Caco-2 (cell line): ENCODE measurements at regions not wholly inside any gene's neighbourhood (a gene's known extent, or its start where the extent isn't known, plus 50 kb on each side); places are given as distances from the start of the nearest gene placed in this dataset.

Experiments used
- BruUV-seq: library from RNA; stranded (reverse); fragments of 400-500 nt; replicated peaks from 2 replicates; lab custom pipeline; 2021; lab: Mats Ljungman, UMichigan
- CTCF ChIA-PET: fragments of 300-600 bp; sonication (Branson Sonifier 250); formaldehyde crosslinking; loops from one replicate; lab custom pipeline; 2022; ENCODE audit warnings: antibody characterized with exemption; lab: Charles Lee
- POLR2A ChIA-PET: fragments of 300-600 bp; sonication (Branson Sonifier 250); formaldehyde crosslinking; loops from one replicate; lab custom pipeline; 2022; ENCODE audit warnings: antibody characterized with exemption; lab: Charles Lee
- DNase-seq, 2 experiments: peaks; one replicate each; pipeline versions ENCODE4 v3.0.0 to v3.0.0-alpha.2; 2020 to 2022
- H3K27me3 ChIP-seq: replicated peaks from 2 replicates; pipeline ENCODE4 v1.6.0; 2011; ENCODE audit warnings: low read length; ENCODE audit not compliant: control insufficient read depth, insufficient read depth
- H3K36me3 ChIP-seq: 2 replicates; pipeline ENCODE4 v1.5.1; 2011; ENCODE audit warnings: low read length; ENCODE audit not compliant: control insufficient read depth, insufficient read depth
- H3K4me1 ChIP-seq: fragments of 250-450 bp; sonication (Bioruptor Pico); 2 replicates; pipeline ENCODE4 v1.5.1; 2020; ENCODE audit warnings: mild to moderate bottlenecking
- H3K4me3 ChIP-seq: 2 replicates; pipeline ENCODE4 v1.5.1; 2011; ENCODE audit warnings: low read depth, mild to moderate bottlenecking, control low read depth, low read length
- H3K9me3 ChIP-seq: fragments of 250-450 bp; sonication (Bioruptor Pico); 2 replicates; pipeline ENCODE4 v1.5.1; 2020; ENCODE audit warnings: mild to moderate bottlenecking, moderate library complexity
- H3K27ac Mint-ChIP-seq: one replicate; pipeline ENCODE4 v1.8.0; 2022; ENCODE audit warnings: mixed read lengths; ENCODE audit not compliant: unreplicated experiment
- H3K27me3 Mint-ChIP-seq: one replicate; pipeline ENCODE4 v1.8.0; 2022; ENCODE audit warnings: mixed read lengths; ENCODE audit not compliant: insufficient read depth, unreplicated experiment
- H3K36me3 Mint-ChIP-seq: one replicate; pipeline ENCODE4 v1.8.0; 2022; ENCODE audit warnings: mild to moderate bottlenecking, mixed read lengths; ENCODE audit not compliant: insufficient read depth, unreplicated experiment
- H3K4me1 Mint-ChIP-seq: one replicate; pipeline ENCODE4 v1.8.0; 2022; ENCODE audit warnings: low read depth, mixed read lengths; ENCODE audit not compliant: unreplicated experiment
- H3K4me3 Mint-ChIP-seq: one replicate; pipeline ENCODE4 v1.8.0; 2022; ENCODE audit warnings: mild to moderate bottlenecking, moderate library complexity, mixed read lengths; ENCODE audit not compliant: unreplicated experiment
- H3K9me3 Mint-ChIP-seq: one replicate; pipeline ENCODE4 v1.8.0; 2022; ENCODE audit warnings: mixed read lengths; ENCODE audit not compliant: unreplicated experiment
- CTCF ChIP-seq, 2 experiments: fragments of 200-600 bp in 1 of 2; IDR thresholded peaks; 1 replicate in 1 of 2; 2 replicates in 1 of 2; pipeline versions ENCODE4 v1.5.1 to v1.8.0; 2011 to 2022; ENCODE audit warnings: antibody characterized with exemption in 1 of 2, control low read depth in 1 of 2, inconsistent platforms in 1 of 2, low read depth in 1 of 2, low read length in 1 of 2, mild to moderate bottlenecking in 1 of 2, moderate library complexity in 1 of 2; ENCODE audit not compliant: insufficient read depth in 1 of 2, severe bottlenecking in 1 of 2, unreplicated experiment in 1 of 2
- intact Hi-C: fragments of 100-400 bp; cut with micrococcal nuclease; formaldehyde crosslinking; loops from one replicate; pipeline ENCODE4 v1.10.0; 2022; ENCODE audit not compliant: unreplicated experiment

GRCh38 chr16:73230651-73231050, 182.7 kb upstream of the ZFHX3 start:
- ChIA-PET CTCF (no interaction called here), POLR2A (no interaction called here)
- no peaks in the 10 kb centered on the region for H3K9me3 Mint-ChIP-seq
- peaks cover 14% of the 10 kb centered on the region for H3K4me1 ChIP-seq
- no peaks in the 10 kb centered on the region for H3K36me3 ChIP-seq
- no peak for DNase-seq
- H3K4me1 Mint-ChIP-seq, result peaks cover 20% of the 10 kb centered on the region
- H3K27me3 Mint-ChIP-seq, result no peaks in the 10 kb centered on the region
- intact Hi-C loops, result no loop called here
- no peaks in the 10 kb centered on the region for H3K36me3 Mint-ChIP-seq
- H3K27me3 ChIP-seq, result no peaks in the 10 kb centered on the region
- no peak overlapping the region for H3K27ac Mint-ChIP-seq
- no peak overlapping the region for H3K4me3 Mint-ChIP-seq
- BruUV-seq, result no TSS peak
- TF ChIP-seq CTCF (IDR thresholded peaks at IDR 0.05; ENCODE audit: insufficient read depth in 1 of 2, low read depth in 1 of 2, low read length in 1 of 2, severe bottlenecking in 1 of 2, unreplicated experiment in 1 of 2), result no peak
- no peak overlapping the region for H3K4me3 ChIP-seq
- no peaks in the 10 kb centered on the region for H3K9me3 ChIP-seq

- no peak overlapping the region for H3K4me3 ChIP-seq
- intact Hi-C loops, result no loop called here
- H3K4me1 Mint-ChIP-seq, result peaks cover 13% of the 10 kb centered on the region
- TF ChIP-seq CTCF (IDR thresholded peaks at IDR 0.05; ENCODE audit: insufficient read depth in 1 of 2, low read depth in 1 of 2, low read length in 1 of 2, severe bottlenecking in 1 of 2, unreplicated experiment in 1 of 2), result no peak
- no peak overlapping the region for H3K27ac Mint-ChIP-seq
- H3K36me3 Mint-ChIP-seq, result no peaks in the 10 kb centered on the region
- H3K4me1 ChIP-seq, result peaks cover 11% of the 10 kb centered on the region
- no peaks in the 10 kb centered on the region for H3K27me3 ChIP-seq
- no peaks in the 10 kb centered on the region for H3K9me3 ChIP-seq
- ChIA-PET CTCF (no interaction called here), POLR2A (no interaction called here)
- H3K9me3 Mint-ChIP-seq, result no peaks in the 10 kb centered on the region
- H3K36me3 ChIP-seq, result no peaks in the 10 kb centered on the region
- H3K27me3 Mint-ChIP-seq, result no peaks in the 10 kb centered on the region
- BruUV-seq, result no TSS peak
- no peak for DNase-seq
- no peak overlapping the region for H3K4me3 Mint-ChIP-seq
These were observed 180.7 kb upstream of the ZFHX3 start for GRCh38 chr16:73228649-73229048.

DNA sequence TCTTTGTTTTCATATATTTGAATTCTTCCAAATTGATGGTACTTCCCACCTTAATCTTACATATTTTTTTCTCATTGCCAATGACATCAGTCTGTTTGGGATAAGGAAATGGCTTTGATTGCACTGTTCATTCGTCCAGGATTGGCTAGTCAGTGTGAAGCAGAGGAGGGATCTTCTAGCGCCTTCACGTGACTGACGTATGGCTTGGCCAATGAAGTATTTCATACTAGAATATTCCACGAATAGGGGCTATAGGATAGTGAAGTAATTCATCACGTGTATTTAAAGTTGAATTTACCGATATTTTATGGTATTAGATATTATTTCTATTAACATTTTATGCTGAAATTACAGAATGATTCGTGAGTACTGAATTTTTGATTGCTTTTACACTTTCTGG, 178.7 kb upstream of the ZFHX3 start:
- CTCF ChIA-PET, result no interaction called here
- no peak for DNase-seq
- no peak for TF ChIP-seq CTCF (IDR thresholded peaks at IDR 0.05; ENCODE audit: insufficient read depth in 1 of 2, low read depth in 1 of 2, low read length in 1 of 2, severe bottlenecking in 1 of 2, unreplicated experiment in 1 of 2)
- no peaks in the 10 kb centered on the region; the same call in 1 of the 2 replicates for H3K27me3 ChIP-seq
- BruUV-seq, result no TSS peak
- no peaks in the 10 kb centered on the region for H3K36me3 ChIP-seq
- no peak overlapping the region for H3K4me3 ChIP-seq
- H3K4me1 ChIP-seq, result no peaks in the 10 kb centered on the region
- H3K4me1 Mint-ChIP-seq, result no peaks in the 10 kb centered on the region
- H3K27me3 Mint-ChIP-seq, result peaks cover 4% of the 10 kb centered on the region
- no peak overlapping the region for H3K27ac Mint-ChIP-seq
- POLR2A ChIA-PET, result no interaction called here
- no peaks in the 10 kb centered on the region for H3K9me3 ChIP-seq
- no peak overlapping the region for H3K4me3 Mint-ChIP-seq
- intact Hi-C loops, result no loop called here
- H3K9me3 Mint-ChIP-seq, result no peaks in the 10 kb centered on the region
- H3K36me3 Mint-ChIP-seq, result no peaks in the 10 kb centered on the region
